Activated CD4-positive, alpha-beta T cell treated with anti-CD3 and anti-CD28 coated beads, Interleukin-2, amount 50 U/mL, for 16 hours (primary cell): ENCODE measurements at regions not wholly inside any gene's neighbourhood (a gene's known extent, or its start where the extent isn't known, plus 50 kb on each side); places are given as distances from the start of the nearest gene placed in this dataset.
"Not testable (repeated sequence)": the region's sequence is repeated elsewhere in the genome, so short reads cannot be mapped to it uniquely, and the experiment has no call there.

Source experiments
- DNase-seq: peaks from one replicate; pipeline ENCODE4 v3.0.0-alpha.2; 2020

DNA sequence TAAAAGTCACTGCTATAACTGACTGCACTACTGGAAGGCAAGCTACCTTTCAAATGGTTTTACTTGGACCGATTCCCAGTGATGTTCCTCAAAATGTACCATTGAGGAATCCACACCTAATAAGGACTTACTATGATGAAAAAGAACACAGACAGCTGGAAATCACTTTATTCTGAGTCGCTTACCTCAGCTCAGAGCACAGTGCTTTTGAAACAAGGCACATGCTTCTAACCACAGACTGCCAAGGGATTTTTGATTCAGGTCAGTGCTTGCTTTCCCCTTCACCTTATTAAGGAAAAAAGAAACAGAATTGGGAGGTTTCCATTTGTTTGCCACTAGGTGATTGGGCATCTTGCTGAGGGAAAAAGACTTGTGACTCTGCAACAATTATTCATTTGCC lies 707.5 kb upstream of the FSHR start:
- no peak for DNase-seq

DNA sequence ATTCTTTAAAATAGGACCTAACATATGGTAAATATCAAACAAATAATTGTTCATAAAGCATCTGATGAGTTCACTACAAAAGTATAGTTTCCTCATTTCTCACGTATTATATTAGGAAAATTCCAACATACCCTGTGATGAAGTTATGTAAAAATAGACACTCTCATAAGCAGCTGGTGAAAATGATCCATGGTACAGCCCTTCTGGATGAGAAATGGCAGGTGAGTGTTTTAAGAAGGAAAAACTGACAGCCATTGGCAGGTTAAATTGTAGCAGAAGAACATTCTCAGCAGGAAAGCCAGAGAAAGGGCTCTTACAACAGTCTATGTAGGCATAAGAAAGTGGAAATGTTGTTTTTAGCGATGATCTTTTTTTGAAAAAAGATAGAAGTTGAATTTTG lies 706.5 kb upstream of the FSHR start:
- no peak for DNase-seq

DNA sequence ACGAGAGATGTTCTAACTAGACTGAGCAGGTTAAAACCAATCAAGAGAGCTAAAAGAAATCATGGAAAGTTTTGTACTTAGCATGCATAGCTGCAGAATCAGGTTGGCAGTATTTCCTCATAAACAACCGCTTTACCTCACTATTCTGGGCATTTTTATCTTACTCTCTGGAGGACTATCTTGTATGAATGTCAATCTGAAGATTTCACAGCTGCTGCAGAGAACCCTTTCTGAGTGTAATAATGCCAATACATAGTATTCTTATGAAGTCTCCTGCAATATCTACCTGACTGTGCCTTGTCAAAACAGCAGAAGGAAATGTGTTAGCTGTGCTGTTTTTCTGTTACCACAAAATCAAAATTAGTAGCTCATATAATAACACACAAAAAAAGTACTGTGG lies 705.9 kb upstream of the FSHR start:
- no peak for DNase-seq

DNA sequence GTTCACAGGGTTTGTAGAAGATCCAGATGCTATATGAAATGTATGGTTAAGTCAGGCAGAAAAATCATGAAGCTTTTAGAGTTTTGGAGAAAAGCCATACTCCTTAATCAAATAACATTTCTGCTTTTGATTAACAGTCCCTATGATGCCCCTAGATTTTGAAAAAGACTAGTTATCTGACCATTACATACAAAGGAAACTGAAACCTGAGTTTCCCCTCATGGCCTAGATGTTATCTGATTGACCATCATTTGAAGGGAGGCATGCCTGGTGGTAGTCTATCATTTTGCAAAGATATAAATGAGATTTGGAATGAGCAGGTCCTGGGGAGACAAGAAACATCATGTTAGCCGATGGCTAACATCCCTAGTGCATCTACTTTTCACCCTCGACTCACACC lies 704.3 kb upstream of the FSHR start:
- DNase-seq = no peak

DNA sequence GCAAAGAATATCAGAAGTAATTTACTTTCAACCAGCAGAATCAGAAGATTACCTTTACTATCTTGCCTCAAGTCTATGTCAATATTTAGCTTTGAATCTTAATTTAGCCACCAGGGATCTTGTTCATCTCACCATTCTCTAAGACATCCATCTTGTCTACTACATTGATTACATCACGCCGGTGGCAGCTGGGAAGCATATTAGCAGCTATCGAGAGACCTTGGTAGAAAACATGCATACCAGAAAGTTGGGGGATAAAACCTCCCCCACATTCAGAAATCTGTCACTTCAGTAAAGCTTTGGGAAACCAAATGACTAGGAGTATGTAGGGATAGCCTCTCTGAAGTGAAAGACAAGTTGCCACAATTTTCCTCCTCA lies 703.8 kb upstream of the FSHR start:
- DNase-seq = no peak

DNA sequence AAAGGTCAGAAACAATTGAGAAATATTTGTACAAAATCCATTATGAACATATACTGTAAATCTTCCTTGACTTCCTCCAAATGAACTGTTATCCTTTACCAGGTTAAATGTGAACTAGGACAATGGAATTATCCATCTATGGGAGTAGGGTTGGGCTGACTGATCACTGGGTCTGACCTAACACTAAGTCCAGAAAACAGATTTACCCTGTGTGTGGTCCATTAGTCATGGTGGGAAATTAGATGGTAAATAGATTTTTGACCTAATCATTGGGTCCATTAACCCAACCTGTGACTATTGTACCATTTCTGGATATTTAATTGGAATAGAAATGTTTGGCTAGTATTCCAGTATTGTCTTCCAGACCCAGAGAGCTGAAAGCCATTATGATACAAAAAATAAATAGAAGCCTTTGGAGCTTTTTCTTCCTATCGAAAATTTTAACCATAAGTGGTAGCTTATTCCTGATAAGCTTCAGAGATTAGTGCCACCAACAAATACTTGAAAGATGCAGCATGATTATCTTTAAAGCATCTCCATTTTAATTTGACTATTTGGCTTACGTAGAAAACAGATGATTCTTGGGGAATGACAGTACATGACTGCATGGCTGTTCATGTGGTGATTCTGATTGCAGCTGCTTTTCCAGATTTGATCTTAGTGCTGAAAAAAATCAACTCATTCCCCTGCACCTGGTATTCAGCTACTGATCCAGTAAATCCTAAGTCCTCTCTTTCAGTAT lies 703.2 kb upstream of the FSHR start:
- DNase-seq = no peak

DNA sequence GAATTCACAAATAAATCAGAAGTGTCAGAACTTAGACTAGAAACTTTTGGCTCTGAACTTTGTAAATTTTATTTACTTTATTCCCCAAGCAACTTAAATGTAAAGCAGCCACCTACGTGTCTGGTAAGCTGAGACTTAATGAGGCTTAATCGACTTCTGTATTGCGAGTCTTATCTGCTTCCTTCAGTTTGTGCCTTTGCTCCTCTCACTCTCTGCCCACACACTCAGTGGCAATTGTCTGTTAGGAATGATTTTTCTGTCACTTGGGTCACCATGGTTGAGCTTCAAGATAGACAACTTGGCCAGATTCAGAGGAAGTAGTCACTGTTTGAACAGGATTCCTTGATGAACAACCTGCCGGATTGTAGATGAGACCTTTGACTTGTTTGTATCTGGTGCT lies 691.4 kb upstream of the FSHR start:
- no peak for DNase-seq

DNA sequence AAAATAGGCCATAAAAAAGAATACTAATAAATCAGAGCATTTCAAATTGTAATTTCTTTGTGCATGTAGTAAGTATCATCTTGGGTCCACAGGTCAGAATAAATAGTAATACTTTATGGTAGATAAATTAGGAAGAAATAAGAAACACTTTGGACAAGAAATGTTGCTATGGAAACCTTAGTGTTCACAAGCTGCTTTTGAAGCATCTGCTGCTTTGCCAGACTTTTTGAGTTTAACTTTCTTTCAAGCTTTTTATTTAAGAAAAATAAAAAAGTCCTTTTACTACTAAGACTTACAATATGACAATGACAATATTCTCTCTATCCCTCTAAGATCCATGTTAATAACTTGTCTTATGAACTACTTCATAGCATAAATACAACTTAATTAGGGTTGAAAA lies 690.7 kb upstream of the FSHR start:
- DNase-seq = no peak

DNA sequence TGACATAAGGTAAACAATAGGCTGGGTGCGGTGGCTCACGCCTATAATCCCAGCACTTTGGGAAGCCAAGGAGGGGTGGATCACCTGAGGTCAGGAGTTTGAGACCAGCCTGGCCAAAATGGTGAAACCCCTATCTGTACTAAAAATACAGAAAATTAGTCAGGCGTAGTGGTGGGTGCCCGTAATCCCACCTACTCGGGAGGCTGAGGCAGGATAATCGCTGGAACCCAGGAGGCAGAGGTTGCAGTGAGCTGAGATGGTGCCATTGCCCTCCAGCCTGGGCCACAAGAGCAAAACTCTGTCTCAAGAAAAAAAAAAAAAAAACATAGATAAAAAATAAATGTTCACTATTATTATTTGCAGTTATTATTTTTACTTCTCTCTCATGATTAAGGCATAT lies 689.8 kb upstream of the FSHR start:
- DNase-seq = not testable (repeated sequence)

DNA sequence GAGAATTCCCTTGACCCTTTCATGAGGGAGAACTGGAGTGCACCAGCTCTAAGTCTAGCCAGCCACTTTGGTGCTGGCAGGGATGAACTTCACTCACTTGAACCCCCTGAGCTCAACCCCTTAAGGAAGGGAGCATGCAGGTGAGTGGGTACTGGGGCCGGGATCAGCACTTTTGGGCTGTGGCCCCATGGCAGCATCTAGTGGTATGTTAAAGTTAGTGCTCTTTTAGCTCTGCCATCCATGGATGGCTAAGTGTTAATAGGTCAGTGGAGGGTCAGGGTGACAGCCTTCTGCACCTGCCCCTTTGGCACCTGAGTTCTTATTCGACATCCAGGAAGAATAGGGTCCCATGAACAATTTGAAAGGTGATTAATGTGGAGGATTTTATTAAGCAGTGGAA lies 689.0 kb upstream of the FSHR start:
- no peak for DNase-seq

DNA sequence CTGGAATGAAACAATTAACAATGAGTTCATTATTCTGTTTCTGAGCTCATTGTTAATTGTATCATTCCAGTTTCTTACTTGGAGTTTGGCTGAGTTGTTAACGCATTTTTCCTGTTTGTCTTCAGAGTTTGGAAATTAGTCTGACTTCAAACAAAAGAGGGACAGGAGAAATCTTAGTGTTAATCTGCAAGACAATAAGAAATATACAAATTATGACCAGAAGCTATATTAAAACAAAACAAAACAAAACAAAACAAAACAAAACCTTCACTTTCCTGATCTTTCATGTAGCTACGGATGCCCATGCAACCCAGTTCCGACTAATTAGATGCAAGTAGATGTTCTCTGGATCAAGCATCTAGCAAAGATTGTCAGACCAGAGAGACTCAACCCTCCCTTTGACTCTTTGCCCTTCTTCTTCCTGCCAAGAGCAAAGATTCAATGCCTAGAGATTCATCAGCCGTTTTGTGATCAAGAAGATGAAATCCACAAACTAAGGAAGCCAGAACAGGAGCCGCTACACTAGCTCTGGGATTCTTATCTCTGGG lies 686.2 kb upstream of the FSHR start:
- no peak for DNase-seq

DNA sequence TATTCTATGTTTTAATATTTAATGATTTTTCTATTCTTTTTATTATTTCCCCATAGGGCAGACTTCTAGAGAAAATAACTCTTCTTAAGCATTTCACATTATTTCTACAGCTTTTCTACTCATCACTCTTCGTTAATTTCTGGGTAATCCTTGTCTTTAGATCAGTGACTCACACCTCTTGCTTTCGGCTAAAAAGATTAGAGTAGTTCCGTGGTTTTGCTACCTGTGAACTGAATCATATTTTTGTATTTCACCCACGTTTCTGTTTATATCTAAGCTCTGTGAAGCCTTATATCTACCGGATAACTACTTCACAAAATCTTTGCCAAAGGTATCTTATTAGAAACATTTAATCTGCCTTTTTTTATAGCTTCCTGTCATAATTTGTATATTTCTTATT lies 685.5 kb upstream of the FSHR start:
- DNase-seq = no peak

DNA sequence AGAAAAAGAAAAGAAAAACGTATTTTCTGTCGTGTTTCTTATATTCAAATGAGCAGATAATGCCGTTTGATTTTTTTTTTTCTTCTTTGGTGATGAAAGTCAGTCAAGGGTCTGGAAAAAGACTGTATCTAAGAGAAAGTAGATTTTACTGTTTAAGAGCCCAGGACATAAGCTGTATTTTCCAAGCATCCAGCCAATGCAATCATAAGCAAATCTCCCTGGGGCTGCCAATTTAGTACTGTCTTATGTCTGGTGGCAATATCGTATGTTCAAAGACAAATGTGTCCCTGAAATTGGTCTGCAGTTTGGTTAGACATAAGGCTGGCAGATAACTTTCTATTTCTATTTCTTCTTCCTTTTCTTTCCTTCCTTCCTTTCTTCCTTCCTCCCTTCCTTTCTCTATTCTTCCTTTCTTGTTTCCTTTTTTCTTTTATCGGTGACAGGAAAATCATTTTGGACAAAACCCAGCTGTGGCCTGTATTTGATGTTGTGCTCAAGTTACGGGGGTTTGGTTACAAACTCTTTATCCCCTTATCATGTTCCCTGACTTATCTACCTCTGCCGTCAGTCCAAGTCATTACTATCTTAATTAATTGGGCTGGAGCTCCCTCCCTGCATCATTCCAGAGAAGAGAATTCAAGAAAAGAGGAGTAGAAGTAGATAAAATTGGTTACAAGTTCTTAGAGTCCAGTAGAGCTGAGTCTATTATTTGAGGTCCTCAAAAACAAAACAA lies 683.4 kb upstream of the FSHR start:
- no peak for DNase-seq

DNA sequence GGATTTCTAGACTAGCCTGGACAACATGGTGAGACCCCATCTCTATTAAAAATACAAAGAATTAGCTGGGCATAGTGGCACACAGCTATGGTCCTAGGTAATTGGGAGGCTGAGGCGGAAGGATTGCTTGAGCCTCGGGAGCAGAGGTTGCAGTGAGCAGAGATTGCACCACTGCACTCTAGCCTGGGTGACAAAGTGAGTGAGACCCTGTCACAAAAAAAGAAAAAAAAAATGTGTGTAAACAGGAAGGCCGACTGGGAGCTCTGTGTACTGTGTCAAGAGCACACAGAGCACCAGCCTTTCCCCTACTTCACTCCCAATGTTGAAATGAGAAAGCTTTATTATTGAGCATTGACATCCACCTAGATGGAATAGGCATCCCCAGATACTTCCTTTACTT lies 681.7 kb upstream of the FSHR start:
- DNase-seq = no peak

DNA sequence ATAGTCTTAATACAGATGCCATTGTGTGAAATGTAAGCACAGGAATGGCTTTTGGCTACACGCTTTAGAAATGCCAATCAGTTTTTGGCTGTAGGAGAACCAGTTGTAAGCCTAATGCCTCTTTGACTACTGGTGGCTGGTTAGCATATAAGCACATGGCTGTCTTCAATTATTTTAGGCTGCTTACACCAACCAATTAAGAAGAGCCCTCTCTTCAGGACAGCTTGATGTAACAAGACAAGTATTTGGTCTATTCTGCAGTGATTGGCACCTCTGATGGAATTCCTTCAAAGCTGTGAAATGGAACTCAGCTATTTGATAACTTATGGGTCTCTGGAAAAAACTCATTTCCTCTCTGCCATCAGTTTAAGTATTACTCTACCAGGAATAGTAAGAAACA lies 680.1 kb upstream of the FSHR start:
- DNase-seq = no peak

DNA sequence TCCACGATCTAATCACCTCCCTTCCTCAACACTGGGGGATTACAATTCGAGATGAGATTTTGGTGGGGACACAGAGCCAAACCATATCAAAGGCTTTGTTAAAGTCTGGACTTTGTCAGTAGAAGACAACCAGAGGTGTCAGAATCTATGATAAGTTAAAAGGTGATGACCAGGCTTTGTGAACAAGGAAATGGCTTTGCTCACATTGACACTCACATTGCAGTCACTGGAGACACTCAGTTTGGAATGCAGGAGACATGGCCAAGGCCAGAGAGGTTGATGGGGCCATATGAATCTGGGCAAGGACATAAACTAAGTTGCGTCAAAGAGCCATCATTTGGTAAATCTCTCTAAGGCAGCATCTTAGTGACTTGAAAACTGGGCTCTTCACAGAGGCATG lies 678.2 kb upstream of the FSHR start:
- no peak for DNase-seq

DNA sequence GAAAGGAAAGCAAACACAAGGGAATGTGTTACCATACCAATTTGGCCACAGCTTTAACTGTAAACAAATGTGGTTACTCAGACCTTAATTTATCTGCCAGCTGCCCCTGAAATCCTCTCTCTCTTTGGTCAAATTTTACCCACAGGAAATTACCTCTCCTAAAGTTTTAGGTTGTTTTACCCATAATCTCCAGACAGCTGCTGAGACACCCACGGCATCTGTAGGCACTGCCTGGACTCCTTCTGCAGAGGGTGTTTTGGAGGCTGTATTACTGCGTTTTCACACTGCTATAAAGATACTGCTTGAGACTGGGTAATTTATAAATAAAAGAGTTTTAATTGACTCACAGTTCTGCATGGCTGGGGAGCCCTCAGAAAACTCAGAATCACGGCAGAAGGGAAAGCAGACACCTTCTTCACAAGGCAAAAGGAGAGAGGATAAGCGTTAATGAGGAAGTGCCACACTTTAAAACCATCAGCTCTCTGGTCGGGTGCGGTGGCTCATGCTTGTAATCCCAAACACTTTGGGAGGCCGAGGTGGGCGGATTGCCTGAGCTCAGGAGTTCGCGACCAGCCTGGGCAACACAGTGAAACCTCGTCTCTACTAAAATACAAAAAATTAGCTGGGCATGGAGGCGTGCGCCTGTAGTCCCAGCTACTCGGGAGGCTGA lies 677.5 kb upstream of the FSHR start:
- no peak for DNase-seq

DNA sequence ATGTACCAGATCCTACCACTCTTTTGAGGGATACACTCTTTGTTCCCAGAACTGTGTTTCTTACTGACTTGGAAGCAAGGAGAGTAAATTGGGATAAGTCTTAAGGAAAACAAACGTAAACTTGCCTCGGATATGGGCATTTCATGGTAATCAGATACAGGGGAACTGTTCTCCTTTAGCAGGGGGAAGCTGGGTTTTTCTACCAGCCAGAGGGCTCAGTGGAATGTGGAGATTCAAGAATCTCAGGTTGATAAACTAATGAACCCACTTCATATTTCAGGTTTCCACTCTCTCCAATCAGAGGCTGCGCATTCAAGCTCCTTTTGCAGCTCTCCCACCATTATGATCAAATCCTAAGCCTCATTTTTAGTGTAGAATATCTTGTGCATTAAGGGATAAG lies 676.5 kb upstream of the FSHR start:
- no peak for DNase-seq

DNA sequence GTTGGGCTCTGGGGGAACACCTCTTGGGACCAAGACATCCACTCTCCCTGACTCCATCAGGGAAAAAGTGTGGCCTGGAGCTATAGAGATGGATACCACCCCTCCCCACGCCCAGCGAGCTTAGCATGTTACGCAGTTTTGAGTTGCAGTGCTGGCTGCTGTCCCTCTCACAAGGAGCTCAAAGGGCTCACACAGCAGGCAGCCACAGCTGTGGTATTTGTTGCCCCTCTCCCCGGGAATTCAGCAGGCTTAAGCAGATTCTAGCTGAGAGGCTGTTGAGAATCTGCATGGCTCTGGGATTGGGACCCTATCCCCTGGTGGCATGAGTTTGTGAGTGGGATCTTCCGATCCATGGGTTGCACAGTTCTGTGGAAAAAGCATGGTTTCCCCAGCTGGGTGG lies 673.1 kb upstream of the FSHR start:
- no peak for DNase-seq

DNA sequence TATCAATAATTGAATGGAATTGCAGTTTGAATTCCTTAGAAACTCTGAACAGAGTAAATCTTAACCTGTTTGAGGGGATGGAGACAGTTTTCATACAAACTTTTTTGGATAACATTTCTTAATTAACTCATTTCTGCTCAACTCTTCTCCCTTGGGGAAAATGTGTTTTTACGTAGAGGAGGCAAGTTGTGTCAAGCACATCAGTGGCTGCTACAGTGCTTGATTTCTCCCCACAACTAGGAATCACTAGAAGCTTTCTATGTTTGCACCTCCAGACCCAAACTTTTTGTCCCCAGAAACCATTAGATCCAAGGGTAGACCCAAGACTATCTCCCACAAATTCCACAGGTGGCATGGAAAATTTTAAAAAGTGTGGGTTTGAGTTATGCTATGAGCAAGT lies 658.9 kb upstream of the FSHR start:
- DNase-seq = no peak

DNA sequence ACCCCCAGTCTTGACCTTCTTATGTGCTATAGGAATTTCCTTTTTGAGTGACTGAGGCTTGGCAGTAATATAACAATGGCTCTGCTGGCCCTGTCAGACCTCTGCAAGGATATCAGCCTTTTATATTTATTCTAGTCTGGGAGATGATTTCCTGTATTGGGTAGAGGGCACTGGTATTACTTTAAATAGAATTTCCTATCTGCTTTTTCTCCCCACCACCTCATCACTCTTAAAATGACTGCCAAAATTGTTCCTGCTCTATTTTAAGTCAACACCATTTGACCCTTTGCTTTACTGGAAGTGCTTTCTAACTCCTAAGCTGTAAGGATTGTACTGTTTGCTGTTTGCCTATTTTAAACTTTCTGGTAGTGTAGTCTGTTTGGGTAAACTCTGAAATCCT lies 658.4 kb upstream of the FSHR start:
- DNase-seq = no peak

DNA sequence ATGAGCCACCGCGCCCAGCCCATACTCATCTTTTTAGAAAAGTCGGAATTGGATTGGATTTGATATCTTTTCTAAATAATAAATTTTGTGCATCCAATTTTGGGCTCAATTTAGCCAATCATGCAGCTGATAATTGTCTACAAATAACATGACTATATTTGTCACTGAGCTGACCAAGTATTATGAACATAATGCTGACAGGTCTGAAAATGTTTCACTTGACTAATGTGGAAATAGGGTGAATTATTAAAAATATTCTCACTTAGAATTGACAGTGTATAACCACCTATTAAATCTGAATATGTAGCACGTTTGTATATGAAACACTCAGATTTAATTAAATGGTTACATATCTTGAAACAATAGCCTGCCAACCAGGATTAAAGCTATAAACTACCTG lies 657.2 kb upstream of the FSHR start:
- DNase-seq = no peak

DNA sequence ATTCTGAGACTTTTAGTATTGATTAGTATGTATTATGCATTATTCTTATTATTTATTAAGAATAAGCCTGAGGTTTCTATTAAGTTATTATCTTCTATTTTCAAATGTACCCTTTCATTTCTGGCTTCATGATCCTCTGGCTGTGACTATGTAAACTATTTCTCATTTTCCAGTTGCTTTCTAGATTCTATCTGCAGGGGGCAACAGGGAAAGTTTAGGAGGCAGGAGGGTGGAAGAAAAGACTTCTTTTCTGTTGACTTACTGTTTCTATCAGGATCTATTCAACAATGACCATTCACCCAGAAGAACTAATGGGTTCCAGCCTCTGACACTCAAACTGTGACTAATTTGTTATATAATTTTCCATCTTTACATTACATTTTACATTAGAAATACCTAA lies 653.4 kb upstream of the FSHR start:
- DNase-seq = no peak

DNA sequence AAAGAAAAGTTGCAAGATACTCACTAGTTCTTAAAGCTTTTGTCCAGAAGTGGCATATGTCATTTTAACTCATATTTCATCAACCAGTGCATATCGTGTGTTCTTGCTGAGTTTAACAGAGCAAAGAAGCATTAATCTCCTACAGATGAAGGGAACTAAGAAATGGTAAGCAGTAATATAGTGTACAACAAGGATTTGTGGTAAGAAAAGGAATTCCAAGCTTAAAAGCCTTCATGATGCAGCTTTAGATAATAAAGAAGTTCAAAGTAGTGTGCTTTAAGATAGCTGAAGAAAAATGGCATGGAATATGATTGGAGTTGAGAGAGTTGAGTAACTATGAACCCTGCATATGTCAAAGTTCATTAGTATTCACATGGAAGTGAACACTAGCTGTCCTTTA lies 649.8 kb upstream of the FSHR start:
- DNase-seq = no peak
